ENCODE measurements at regions not wholly inside any gene's neighbourhood (a gene's known extent, or its start where the extent isn't known, plus 50 kb on each side); places are given as distances from the start of the nearest gene placed in this dataset.

DNA sequence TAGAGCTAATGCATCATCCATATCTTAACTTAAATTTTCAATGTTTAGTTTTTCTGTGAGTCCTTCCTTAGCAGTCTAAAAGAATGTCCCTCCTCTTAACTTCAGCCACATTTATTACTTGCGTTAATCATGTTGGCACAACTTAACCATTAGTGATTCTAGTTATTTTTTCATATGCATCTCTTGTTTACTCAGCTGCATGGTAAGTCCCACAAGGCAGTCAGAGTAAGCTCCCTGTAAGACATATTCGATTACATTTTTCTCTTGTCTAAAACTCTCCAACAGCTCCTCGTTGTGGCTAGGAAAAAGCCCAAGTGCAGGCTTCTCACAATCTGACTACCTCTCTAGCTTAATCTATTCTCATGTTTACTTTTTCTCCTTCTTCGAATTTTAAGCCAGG lies 2045.3 kb upstream of the PIK3C3 start:
- in situ Hi-C loops (cut with MboI; ENCODE audit: low sequenced_read_pairs) = no loop called here

- in situ Hi-C loops (cut with MboI; ENCODE audit: low sequenced_read_pairs) = no loop called here
Measured at GRCh38 chr18:39886136-39886535, 2068.9 kb upstream of the PIK3C3 start.

DNA sequence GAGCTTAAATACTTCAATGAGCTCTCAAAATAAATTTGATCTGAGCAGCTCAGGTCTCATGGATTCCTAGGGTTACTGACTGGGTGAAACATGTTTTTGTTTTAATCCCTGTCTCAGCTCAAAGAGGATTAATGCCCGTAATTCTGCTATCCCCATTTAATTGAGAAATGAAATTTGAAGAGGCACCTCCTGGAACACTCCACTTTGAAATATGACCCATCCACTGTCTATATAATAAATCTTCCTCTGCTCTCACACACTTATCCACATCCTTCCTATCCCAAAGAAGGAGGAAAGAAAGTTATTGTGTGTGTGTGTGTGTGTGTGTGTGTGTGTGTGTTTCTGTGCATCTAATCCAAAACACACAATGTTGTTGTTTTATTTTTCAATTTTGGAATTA lies 2082.4 kb upstream of the PIK3C3 start:
- in situ Hi-C loops (cut with MboI; ENCODE audit: low sequenced_read_pairs) = no loop called here

GRCh38 chr18:39871961-39872360 lies 2083.1 kb upstream of the PIK3C3 start:
- in situ Hi-C loops (cut with MboI; ENCODE audit: low sequenced_read_pairs) = no loop called here

DNA sequence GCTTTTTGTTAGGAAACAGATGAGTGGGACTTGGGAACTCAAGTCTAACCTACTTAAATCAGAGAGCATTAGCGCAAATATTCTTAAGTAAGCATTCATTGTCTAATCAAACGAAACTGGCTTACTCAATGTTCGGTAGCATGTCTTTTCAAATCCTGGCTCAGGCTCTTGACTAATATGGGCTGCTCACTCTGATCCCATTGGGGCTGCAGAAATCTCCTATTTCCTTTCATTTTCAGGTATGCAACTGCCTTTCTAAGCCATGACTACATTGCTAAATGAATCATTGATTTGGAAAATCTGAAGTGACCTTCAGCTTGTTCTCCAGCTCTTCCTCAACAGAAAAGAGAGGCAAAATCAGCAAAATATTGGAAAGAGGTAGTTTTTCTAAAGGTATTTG lies 2084.4 kb upstream of the PIK3C3 start:
- in situ Hi-C loops (cut with MboI; ENCODE audit: low sequenced_read_pairs) = no loop called here

DNA sequence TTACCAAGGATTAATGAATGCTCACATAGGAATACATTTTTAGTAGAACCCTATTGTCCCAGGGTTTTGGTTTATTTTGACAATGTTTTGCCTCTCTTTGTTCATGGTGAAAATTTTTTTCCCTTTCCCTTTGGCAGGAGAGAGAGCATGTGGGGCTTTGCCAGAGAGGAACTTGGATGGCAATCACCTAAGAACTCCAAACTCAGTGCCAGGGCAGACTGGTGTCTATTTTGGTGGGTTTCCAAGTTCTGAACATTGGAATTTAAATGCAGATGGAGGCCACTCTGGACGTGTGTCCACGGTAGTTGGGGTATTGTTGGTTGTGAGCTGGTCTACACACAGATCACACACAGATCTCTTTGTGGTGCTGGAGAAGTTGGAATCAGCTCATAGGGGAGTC lies 2091.1 kb upstream of the PIK3C3 start:
- in situ Hi-C loops (cut with MboI; ENCODE audit: low sequenced_read_pairs) = no loop called here

DNA sequence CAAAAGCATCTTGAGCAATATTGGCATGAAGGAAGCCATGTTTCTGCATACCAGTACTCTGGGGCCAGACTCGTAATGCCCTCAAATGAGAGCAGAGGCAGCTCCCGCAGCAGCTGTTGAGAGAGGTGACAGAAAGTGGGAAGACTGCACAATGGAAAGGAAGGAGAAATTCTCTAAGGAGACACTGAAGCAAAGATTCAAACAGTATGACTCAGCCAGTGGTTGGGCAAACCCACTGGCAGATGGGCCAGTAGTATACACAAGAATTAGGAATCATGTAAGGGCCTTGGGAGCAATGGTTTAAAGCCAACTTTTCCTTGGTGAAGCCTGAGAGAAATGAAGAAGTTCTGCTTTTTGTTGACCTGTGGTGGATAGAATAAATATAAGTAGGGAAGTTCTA lies 2092.7 kb upstream of the PIK3C3 start:
- in situ Hi-C loops (cut with MboI; ENCODE audit: low sequenced_read_pairs) = no loop called here

- in situ Hi-C loops (cut with MboI; ENCODE audit: low sequenced_read_pairs) = no loop called here
Measured at GRCh38 chr18:39854291-39854690, 2100.7 kb upstream of the PIK3C3 start.

- in situ Hi-C loops (cut with MboI; ENCODE audit: low sequenced_read_pairs) = no loop called here
Measured at GRCh38 chr18:39846265-39846664, 2108.8 kb upstream of the PIK3C3 start.

DNA sequence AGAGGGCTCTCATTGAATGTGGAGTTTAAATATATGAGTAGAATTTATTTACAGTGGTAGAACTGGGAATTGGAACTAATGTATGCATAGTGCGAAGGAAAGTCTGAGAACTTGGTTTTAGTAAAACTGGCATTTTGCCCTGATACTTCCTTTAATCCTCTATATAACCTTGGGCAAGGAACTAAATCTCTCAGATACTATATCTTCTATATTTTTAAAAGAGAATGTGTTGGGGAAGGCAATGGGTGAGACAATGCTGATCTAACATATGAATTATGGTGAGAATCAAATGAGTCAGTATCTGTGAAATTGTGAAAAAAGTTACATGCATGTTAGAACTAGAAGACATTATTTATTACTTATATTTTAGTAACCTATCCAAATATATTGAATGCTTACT lies 2109.4 kb upstream of the PIK3C3 start:
- in situ Hi-C loops (cut with MboI; ENCODE audit: low sequenced_read_pairs) = no loop called here

GRCh38 chr18:39845106-39845505 lies 2109.9 kb upstream of the PIK3C3 start:
- in situ Hi-C loops (cut with MboI; ENCODE audit: low sequenced_read_pairs) = no loop called here

- in situ Hi-C loops (cut with MboI; ENCODE audit: low sequenced_read_pairs) = no loop called here
Measured at GRCh38 chr18:39843546-39843945, 2111.5 kb upstream of the PIK3C3 start.

- in situ Hi-C loops (cut with MboI; ENCODE audit: low sequenced_read_pairs) = no loop called here
Measured at GRCh38 chr18:39842366-39842914, 2112.6 kb upstream of the PIK3C3 start.

GRCh38 chr18:39841482-39842365 lies 2113.3 kb upstream of the PIK3C3 start:
- in situ Hi-C loops (cut with MboI; ENCODE audit: low sequenced_read_pairs) = no loop called here

DNA sequence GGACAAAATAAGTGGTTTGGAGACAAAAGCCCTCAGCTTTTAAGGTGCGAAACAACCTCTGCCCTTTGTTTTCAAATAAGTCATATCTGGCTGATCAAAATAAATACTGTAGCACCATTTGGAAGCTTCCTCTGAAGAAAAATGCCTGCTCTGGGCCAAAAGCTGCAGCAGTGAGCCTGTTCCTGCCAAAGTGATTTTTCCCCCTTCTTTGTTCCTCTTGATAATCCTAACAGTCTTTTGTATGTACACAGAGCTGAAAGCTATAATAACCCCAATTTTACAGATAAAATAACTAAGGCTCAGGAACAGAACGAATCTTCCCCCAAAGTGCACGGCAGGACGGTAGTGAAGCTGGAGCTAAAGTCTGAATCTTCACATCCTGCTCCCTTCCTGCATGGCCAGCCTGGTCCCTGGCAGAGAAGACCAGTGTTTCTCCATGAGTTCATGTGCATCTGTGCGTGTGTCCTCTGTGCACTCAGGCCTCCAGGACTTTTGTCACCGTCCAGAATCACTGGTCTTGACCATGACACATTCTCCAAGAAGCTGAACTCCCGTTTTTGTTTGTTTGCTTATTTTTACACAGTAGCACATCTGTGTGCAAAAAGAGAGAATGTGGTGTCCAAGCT lies 2114.1 kb upstream of the PIK3C3 start:
- in situ Hi-C loops (cut with MboI; ENCODE audit: low sequenced_read_pairs) = no loop called here

- in situ Hi-C loops (cut with MboI; ENCODE audit: low sequenced_read_pairs) = no loop called here
Measured at GRCh38 chr18:39840406-39840805, 2114.6 kb upstream of the PIK3C3 start.

DNA sequence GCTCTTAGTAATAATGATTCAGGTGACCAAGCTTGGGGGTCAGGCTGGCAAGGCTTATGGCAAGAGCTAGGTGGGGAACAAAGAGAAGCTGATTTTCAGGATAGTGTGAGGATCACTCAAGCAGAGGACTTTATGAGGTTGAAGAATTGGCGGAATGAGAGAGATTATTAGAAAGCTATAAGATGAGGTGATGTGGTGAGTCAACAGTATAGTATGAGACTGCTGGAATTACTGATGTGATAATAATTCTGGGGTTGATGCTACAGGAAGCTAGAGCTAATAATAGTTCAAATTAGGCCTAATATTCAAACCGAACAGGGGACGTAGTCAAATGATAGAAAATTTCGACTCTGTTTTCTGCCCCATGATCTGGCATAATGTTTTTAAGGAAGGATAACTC lies 2115.3 kb upstream of the PIK3C3 start:
- in situ Hi-C loops (cut with MboI; ENCODE audit: low sequenced_read_pairs) = no loop called here

GRCh38 chr18:39838831-39839230 lies 2116.2 kb upstream of the PIK3C3 start:
- in situ Hi-C loops (cut with MboI; ENCODE audit: low sequenced_read_pairs) = no loop called here

DNA sequence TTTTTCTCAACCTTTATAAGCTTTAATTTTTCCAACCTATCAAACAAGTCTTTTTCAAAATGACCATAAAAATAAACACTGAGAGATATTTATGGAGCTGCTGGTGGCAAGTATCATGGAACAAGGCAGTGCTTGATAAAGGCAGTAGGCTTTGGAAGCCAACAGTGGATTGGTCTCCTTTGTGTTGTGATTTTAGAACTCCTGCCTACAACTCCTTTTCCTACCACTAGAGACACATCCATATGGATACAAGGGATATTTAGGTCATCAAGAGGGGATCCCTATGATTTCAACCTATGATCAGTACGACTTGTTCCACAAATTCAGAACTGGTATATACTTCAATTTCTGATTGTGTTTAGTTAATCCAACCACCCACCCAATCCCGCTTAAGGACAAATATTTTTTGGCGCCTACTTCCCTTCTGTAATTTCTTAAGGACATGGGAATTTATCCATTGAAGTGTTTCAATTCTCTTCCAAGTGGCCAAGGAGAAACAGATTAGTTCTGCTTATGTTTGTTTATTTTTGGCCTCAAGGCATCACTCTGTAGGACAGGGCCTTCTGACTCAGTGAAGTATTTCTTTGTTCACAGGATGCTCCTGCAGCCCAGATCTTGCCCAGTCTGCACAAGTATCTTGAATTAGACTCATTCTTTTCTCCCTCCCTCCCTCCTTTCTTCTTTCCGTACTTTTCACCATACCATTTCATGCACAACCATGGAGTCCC lies 2119.6 kb upstream of the PIK3C3 start:
- in situ Hi-C loops (cut with MboI; ENCODE audit: low sequenced_read_pairs) = no loop called here

GRCh38 chr18:39834636-39835035 lies 2120.4 kb upstream of the PIK3C3 start:
- in situ Hi-C loops (cut with MboI; ENCODE audit: low sequenced_read_pairs) = no loop called here

GRCh38 chr18:39825485-39826150 lies 2129.4 kb upstream of the PIK3C3 start:
- in situ Hi-C loops (cut with MboI; ENCODE audit: low sequenced_read_pairs) = no loop called here

Measured in HL-60/S4 treated with retinoic acid at 250 ng/mL for 4 days and 3 days (cell line).